OCI-LY3 (cell line): ENCODE measurements at regions not wholly inside any gene's neighbourhood (a gene's known extent, or its start where the extent isn't known, plus 50 kb on each side); places are given as distances from the start of the nearest gene placed in this dataset.

Source experiments
- CTCF ChIP-seq: fragments of 200-600, 300-600 bp; sonication (generic); IDR thresholded peaks from 2 replicates; pipeline ENCODE4 v1.5.1; 2014; ENCODE audit warnings: antibody characterized with exemption, low read length, low read depth
- EZH2phosphoT487 ChIP-seq: fragments of 200-600 bp; shearing (Covaris generic); IDR thresholded peaks from 2 replicates; pipeline ENCODE4 v1.6.1; 2018; ENCODE audit warnings: antibody characterized with exemption, mixed run types, low read depth

GRCh38 chr5:35285435-35285834 lies 55.1 kb upstream of the PRLR start:
- TF ChIP-seq CTCF (no peak), EZH2phosphoT487 (no peak)
